ENCODE measurements at regions not wholly inside any gene's neighbourhood (a gene's known extent, or its start where the extent isn't known, plus 50 kb on each side); places are given as distances from the start of the nearest gene placed in this dataset.

DNA sequence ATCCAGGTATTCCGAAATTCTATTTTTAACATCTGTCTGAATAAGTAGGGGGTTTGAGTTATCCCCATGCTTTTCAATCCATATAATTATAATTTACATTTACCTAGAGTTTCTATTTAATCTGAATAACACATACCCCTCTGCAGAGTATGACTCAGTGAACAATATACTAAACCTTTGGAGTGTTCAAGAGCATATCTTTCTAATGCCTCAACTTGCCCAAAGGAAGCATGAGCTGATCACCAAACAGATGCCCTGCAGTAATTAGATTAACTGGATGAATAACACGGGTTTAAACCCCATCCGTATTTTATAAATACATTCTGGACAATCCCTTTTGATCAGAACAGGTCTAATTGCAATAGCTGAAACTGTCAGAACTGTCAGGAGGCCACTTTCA, 897.1 kb downstream of the TFAP2A start (continued):
- TF ChIP-seq, protein P1, sequence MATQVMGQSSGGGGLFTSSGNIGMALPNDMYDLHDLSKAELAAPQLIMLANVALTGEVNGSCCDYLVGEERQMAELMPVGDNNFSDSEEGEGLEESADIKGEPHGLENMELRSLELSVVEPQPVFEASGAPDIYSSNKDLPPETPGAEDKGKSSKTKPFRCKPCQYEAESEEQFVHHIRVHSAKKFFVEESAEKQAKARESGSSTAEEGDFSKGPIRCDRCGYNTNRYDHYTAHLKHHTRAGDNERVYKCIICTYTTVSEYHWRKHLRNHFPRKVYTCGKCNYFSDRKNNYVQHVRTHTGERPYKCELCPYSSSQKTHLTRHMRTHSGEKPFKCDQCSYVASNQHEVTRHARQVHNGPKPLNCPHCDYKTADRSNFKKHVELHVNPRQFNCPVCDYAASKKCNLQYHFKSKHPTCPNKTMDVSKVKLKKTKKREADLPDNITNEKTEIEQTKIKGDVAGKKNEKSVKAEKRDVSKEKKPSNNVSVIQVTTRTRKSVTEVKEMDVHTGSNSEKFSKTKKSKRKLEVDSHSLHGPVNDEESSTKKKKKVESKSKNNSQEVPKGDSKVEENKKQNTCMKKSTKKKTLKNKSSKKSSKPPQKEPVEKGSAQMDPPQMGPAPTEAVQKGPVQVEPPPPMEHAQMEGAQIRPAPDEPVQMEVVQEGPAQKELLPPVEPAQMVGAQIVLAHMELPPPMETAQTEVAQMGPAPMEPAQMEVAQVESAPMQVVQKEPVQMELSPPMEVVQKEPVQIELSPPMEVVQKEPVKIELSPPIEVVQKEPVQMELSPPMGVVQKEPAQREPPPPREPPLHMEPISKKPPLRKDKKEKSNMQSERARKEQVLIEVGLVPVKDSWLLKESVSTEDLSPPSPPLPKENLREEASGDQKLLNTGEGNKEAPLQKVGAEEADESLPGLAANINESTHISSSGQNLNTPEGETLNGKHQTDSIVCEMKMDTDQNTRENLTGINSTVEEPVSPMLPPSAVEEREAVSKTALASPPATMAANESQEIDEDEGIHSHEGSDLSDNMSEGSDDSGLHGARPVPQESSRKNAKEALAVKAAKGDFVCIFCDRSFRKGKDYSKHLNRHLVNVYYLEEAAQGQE (IDR thresholded peaks at IDR 0.05) = no peak
- TF ChIP-seq NR2F2 (IDR thresholded peaks at IDR 0.05) (no peak), SP1 (IDR thresholded peaks at IDR 0.05) (no peak), GABPA (IDR thresholded peaks at IDR 0.05 in 1 of 2, conservative IDR thresholded peaks at IDR 0.05 in 1 of 2) (no peak)

DNA sequence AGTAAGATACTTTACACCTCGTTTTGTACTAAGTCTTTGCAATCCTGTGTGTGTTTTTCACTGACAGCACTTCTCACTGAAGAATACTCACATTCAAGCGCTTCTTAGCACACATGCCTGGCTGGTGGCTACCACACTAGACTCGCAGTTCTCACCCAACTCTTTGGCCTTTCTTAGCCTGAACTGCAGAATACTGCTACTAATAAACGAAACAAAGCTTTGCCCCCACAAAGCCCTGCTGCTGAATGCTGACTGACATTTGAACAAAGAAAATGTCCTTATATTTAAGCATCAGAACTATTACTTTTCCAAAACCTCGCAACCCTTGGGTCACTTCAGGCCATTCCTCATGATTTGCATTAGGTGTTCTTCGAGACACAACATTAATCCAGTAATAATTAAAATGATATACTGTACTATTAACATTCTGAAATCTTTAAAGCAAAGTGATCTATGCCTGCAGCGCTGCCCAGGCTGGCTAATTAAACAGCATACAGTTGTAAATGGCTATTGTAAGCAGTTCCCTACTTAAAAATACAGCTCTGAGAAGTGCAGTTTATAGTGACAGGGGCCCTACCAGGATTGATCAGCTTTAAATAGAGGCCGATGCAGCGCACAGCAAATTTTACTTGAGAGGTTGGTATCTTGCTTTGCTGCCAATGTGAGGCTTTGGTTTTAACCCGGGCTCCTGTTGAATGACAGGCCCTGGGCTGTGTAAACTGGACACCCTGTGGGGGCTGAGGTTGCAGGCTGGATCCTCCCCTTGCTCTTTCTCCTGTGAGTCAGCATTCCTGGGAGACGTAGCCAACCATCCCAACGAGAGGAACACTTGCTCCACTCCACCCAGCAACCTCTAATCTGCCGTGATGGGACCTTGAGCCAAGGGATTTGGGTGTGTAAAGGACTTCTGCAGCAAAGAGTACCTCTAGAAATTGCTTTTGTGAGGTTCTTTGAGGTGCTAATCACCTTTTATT, 899.0 kb downstream of the TFAP2A start:
- Histone ChIP-seq H3K36me3 (ENCODE audit: control insufficient read depth in 4 of 4, insufficient read depth in 3 of 4, low read depth in 1 of 4, low read length in 3 of 4) (no peaks in the 10 kb centered on the region), H3K4me1 (ENCODE audit: control insufficient read depth in 4 of 4, insufficient read depth in 4 of 4, low read length in 3 of 4) (no peaks in the 10 kb centered on the region), H3K9ac (ENCODE audit: low read depth in 1 of 2, low read length in 2 of 2) (no peak overlapping the region), H3K27ac (ENCODE audit: low read depth in 1 of 2, low read length in 2 of 2) (no peak overlapping the region), H3K4me3 (ENCODE audit: low read depth in 1 of 3, low read length in 3 of 3) (no peak overlapping the region), H3K9me3 (ENCODE audit: control insufficient read depth in 4 of 4, low read length in 3 of 4) (no peaks in the 10 kb centered on the region), H3K27me3 (ENCODE audit: control insufficient read depth in 4 of 4, insufficient read depth in 4 of 4, low read length in 3 of 4) (peaks cover 0 to 3% (median 0%) of the 10 kb centered on the region in 4 donors)
- DNase-seq (ENCODE audit: low spot score) = no peak
- 66% methylated on average over 13 of the region's 13 CpGs for WGBS
- TF ChIP-seq EGR1 (IDR thresholded peaks at IDR 0.05; ENCODE audit: low read depth in 2 of 2) = no peak
- TF ChIP-seq JUND (IDR thresholded peaks at IDR 0.05) = no peak
- no peak for TF ChIP-seq HNF4A (conservative IDR thresholded peaks at IDR 0.05)
- TF ChIP-seq GABPA (IDR thresholded peaks at IDR 0.05 in 1 of 2, conservative IDR thresholded peaks at IDR 0.05 in 1 of 2) = no peak
- TF ChIP-seq, protein P1 (IDR thresholded peaks at IDR 0.05) = no peak
- no peak for TF ChIP-seq RXRA (IDR thresholded peaks at IDR 0.05)
- no peak for TF ChIP-seq NR2F2 (IDR thresholded peaks at IDR 0.05)
- TF ChIP-seq, protein P2, sequence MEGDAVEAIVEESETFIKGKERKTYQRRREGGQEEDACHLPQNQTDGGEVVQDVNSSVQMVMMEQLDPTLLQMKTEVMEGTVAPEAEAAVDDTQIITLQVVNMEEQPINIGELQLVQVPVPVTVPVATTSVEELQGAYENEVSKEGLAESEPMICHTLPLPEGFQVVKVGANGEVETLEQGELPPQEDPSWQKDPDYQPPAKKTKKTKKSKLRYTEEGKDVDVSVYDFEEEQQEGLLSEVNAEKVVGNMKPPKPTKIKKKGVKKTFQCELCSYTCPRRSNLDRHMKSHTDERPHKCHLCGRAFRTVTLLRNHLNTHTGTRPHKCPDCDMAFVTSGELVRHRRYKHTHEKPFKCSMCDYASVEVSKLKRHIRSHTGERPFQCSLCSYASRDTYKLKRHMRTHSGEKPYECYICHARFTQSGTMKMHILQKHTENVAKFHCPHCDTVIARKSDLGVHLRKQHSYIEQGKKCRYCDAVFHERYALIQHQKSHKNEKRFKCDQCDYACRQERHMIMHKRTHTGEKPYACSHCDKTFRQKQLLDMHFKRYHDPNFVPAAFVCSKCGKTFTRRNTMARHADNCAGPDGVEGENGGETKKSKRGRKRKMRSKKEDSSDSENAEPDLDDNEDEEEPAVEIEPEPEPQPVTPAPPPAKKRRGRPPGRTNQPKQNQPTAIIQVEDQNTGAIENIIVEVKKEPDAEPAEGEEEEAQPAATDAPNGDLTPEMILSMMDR (IDR thresholded peaks at IDR 0.05; ENCODE audit: low read depth, low read length, missing input control) = no peak
- TF ChIP-seq, protein P3, sequence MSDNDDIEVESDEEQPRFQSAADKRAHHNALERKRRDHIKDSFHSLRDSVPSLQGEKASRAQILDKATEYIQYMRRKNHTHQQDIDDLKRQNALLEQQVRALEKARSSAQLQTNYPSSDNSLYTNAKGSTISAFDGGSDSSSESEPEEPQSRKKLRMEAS (IDR thresholded peaks at IDR 0.05) = no peak
- TF ChIP-seq FOXA2 (IDR thresholded peaks at IDR 0.05) = no peak

Data from liver (tissue), 8 donors.